Heart left ventricle (tissue), 13 donors: ENCODE measurements at regions not wholly inside any gene's neighbourhood (a gene's known extent, or its start where the extent isn't known, plus 50 kb on each side); places are given as distances from the start of the nearest gene placed in this dataset.

Experiments
- CTCF ChIP-seq, 12 donors: fragments of 200-600 bp; sonication (generic) in 4 of 12; IDR thresholded peaks; one replicate each; pipeline versions ENCODE4 v1.5.0 to v1.8.0; 2018 to 2022; ENCODE audit warnings: antibody characterized with exemption in 12 of 12, mild to moderate bottlenecking in 5 of 12
- POLR2A ChIP-seq, 2 donors: fragments of 450-650 bp; IDR thresholded peaks; one replicate each; pipeline ENCODE4 v1.6.1; 2017; ENCODE audit warnings: antibody characterized with exemption in 2 of 2, mild to moderate bottlenecking in 2 of 2, moderate library complexity in 2 of 2
- donor health status: ischemic (EF 13 %, LVEDD 7.1; RV severe dilation, severe dysfunction).
- donor health status: DM: no; HTN: yes; CAD: no.
- donor health status: DM: no; HTN: no; CAD: no.
- donor health status: ischemic (EF 25% LVEDD 6.9; RV normal size, moderate dysfunction).
- donor health status: ischemic (EF 25% LVEDD 5.7; RV mildly dilated, moderate dysfunction).
- donor health status: ischemic (EF 35%, LVEDD 5.7; RV mildly dilated, moderate dysfunction).
- donor health status: nonischemic (EF 11% LVEDD 7.7; RV severe dilation, severe dysfunction).
- donor health status: DM: yes; HTN: yes; CAD: no.
- donor health status: PGD.
- donor health status: ischemic (EF 29% LVEDD 5.4; RV normal size, mild dysfunction).
- donor health status: nonischemic (EF 23%, LVEDD 6.1; RV moderate dilation, normal function).

GRCh38 chr1:188462837-188463236, 1634.1 kb downstream of the PLA2G4A start:
- TF ChIP-seq CTCF (IDR thresholded peaks at IDR 0.05) (no peak), POLR2A (IDR thresholded peaks at IDR 0.05) (no peak)
